PC-9 (cell line): ENCODE measurements at regions not wholly inside any gene's neighbourhood (a gene's known extent, or its start where the extent isn't known, plus 50 kb on each side); places are given as distances from the start of the nearest gene placed in this dataset.

Experiments
- EZH2 ChIP-seq: fragments of 200-600 bp; sonication (generic); IDR thresholded peaks from 2 replicates; pipeline ENCODE4 v1.8.0; 2017; ENCODE audit warnings: antibody characterized with exemption, low read depth
- TF ChIP-seq, protein P1 (sequence below): fragments of 200-600 bp; sonication (generic); conservative IDR thresholded peaks from 2 replicates; pipeline ENCODE4 v1.6.1; 2017; ENCODE audit warnings: mixed run types, antibody characterized with exemption, mild to moderate bottlenecking, moderate library complexity

DNA sequence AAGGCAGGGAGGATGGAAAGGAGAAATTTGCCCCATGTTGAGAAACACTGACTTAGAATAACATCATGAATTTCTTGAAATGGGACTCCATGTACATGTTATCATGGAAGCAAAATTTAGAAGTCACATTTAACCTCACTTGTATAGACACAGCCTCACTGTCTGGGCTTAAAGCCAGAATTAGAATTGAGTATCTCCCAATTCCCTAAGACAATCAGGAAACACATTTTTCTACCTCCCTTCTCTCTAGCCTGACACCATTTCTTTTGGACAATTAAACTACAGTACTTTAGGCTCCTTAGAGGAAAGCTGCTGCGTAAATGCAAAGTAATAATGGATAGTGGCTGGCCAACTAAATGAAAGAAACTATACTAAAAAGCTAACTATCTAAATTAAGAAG is 795.5 kb downstream of the C12orf50 start:
- TF ChIP-seq, protein P1, sequence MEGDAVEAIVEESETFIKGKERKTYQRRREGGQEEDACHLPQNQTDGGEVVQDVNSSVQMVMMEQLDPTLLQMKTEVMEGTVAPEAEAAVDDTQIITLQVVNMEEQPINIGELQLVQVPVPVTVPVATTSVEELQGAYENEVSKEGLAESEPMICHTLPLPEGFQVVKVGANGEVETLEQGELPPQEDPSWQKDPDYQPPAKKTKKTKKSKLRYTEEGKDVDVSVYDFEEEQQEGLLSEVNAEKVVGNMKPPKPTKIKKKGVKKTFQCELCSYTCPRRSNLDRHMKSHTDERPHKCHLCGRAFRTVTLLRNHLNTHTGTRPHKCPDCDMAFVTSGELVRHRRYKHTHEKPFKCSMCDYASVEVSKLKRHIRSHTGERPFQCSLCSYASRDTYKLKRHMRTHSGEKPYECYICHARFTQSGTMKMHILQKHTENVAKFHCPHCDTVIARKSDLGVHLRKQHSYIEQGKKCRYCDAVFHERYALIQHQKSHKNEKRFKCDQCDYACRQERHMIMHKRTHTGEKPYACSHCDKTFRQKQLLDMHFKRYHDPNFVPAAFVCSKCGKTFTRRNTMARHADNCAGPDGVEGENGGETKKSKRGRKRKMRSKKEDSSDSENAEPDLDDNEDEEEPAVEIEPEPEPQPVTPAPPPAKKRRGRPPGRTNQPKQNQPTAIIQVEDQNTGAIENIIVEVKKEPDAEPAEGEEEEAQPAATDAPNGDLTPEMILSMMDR = no peak
- TF ChIP-seq EZH2 = no peak
